ENCODE measurements at regions not wholly inside any gene's neighbourhood (a gene's known extent, or its start where the extent isn't known, plus 50 kb on each side); places are given as distances from the start of the nearest gene placed in this dataset.
A peak's percentile ranks its signal among the peaks of the same experiment; 100 is the strongest.
"Not testable (repeated sequence)": the region's sequence is repeated elsewhere in the genome, so short reads cannot be mapped to it uniquely, and the experiment has no call there.

GRCh38 chr2:64251497-64252250, 107.5 kb upstream of the PELI1 start:
- peaks cover 40% of the 10 kb centered on the region for H3K4me1 ChIP-seq (ENCODE audit: control insufficient read depth, insufficient read depth, low read length)
- peak overlapping the region; percentile 95 for H3K9ac ChIP-seq (ENCODE audit: low read length)
- peak overlapping the region; percentile 58 for H3K27ac ChIP-seq (ENCODE audit: low read depth, low read length)
- no peaks in the 10 kb centered on the region for H3K27me3 ChIP-seq (ENCODE audit: control insufficient read depth, insufficient read depth, low read length)
- peak overlapping the region; percentile 71 for H3K4me3 ChIP-seq (ENCODE audit: low read depth, low read length)
- no peaks in the 10 kb centered on the region for H3K9me3 ChIP-seq (ENCODE audit: control insufficient read depth, insufficient read depth, low read depth, low read length)
- peaks cover 12% of the 10 kb centered on the region for H3K36me3 ChIP-seq (ENCODE audit: control insufficient read depth, insufficient read depth, low read length)

GRCh38 chr2:64252251-64252978, 108.2 kb upstream of the PELI1 start:
- Histone ChIP-seq H3K36me3 (ENCODE audit: control insufficient read depth, insufficient read depth, low read length) (peaks cover 12% of the 10 kb centered on the region), H3K9ac (ENCODE audit: low read length) (peak overlapping the region; percentile 95), H3K27ac (ENCODE audit: low read depth, low read length) (peak overlapping the region; percentile 82), H3K4me3 (ENCODE audit: low read depth, low read length) (peak overlapping the region; percentile 71), H3K4me1 (ENCODE audit: control insufficient read depth, insufficient read depth, low read length) (peaks cover 32% of the 10 kb centered on the region)
- not testable (repeated sequence) for H3K27me3 ChIP-seq (ENCODE audit: control insufficient read depth, insufficient read depth, low read length); H3K9me3 ChIP-seq (ENCODE audit: control insufficient read depth, insufficient read depth, low read depth, low read length)

DNA sequence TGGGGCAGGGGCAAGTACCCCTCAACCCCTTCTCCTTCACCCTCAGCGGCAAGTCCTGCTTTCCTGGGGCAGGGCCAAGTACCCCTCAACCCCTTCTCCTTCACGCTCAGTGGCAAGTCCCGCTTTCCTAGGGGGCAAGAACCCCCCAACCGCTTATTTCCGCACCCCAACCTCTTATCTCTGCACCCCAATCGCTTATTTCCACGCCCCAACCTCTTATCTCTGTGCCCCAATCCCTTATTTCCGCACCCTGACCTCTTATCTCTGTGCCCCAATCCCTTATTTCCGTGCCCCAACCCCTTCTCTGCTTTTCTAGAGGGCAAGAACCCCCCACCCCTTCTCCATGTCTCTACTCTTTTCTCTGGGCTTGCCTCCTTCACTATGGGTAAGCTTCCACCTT, 109.2 kb upstream of the PELI1 start:
- Histone ChIP-seq H3K4me3 (ENCODE audit: low read depth, low read length) (peak overlapping the region; percentile 71), H3K27ac (ENCODE audit: low read depth, low read length) (peak overlapping the region; percentile 82), H3K9ac (ENCODE audit: low read length) (peak overlapping the region; percentile 95), H3K36me3 (ENCODE audit: control insufficient read depth, insufficient read depth, low read length) (peaks cover 23% of the 10 kb centered on the region), H3K4me1 (ENCODE audit: control insufficient read depth, insufficient read depth, low read length) (peaks cover 35% of the 10 kb centered on the region)
- not testable (repeated sequence) for H3K9me3 ChIP-seq (ENCODE audit: control insufficient read depth, insufficient read depth, low read depth, low read length); H3K27me3 ChIP-seq (ENCODE audit: control insufficient read depth, insufficient read depth, low read length)

DNA sequence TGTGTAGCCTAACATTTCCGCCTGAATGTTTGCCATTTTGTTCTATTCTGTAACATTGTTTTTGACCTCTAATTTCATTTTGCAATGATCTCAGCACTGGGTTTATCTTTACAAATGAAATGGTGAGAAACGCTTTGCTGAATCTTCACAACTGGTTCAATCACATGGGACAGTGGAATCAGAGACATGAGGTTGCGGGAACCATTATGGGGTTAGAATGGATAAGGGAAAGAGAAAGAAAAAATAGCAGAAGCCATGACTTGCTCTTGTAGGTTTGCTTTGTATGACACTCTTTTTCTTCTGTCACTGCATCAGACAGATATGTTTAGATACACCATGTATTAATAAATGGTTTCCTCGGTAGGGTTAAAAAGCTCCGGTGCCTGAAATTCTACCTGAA, 114.3 kb upstream of the PELI1 start:
- H3K9ac ChIP-seq (ENCODE audit: low read length) = peak overlapping the region; percentile 81
- H3K36me3 ChIP-seq (ENCODE audit: control insufficient read depth, insufficient read depth, low read length) = peaks cover 71% of the 10 kb centered on the region
- peak overlapping the region; percentile 95 for H3K27ac ChIP-seq (ENCODE audit: low read depth, low read length)
- no peaks in the 10 kb centered on the region for H3K9me3 ChIP-seq (ENCODE audit: control insufficient read depth, insufficient read depth, low read depth, low read length)
- H3K4me3 ChIP-seq (ENCODE audit: low read depth, low read length) = peak overlapping the region; percentile 48
- H3K4me1 ChIP-seq (ENCODE audit: control insufficient read depth, insufficient read depth, low read length) = peaks cover 46% of the 10 kb centered on the region
- H3K27me3 ChIP-seq (ENCODE audit: control insufficient read depth, insufficient read depth, low read length) = no peaks in the 10 kb centered on the region

GRCh38 chr2:64259312-64259711, 115.1 kb upstream of the PELI1 start:
- Histone ChIP-seq H3K9me3 (ENCODE audit: control insufficient read depth, insufficient read depth, low read depth, low read length) (no peaks in the 10 kb centered on the region), H3K36me3 (ENCODE audit: control insufficient read depth, insufficient read depth, low read length) (peaks cover 78% of the 10 kb centered on the region), H3K4me1 (ENCODE audit: control insufficient read depth, insufficient read depth, low read length) (peaks cover 53% of the 10 kb centered on the region), H3K27me3 (ENCODE audit: control insufficient read depth, insufficient read depth, low read length) (no peaks in the 10 kb centered on the region), H3K4me3 (ENCODE audit: low read depth, low read length) (no peak overlapping the region), H3K27ac (ENCODE audit: low read depth, low read length) (peak overlapping the region; percentile 95), H3K9ac (ENCODE audit: low read length) (no peak overlapping the region)

DNA sequence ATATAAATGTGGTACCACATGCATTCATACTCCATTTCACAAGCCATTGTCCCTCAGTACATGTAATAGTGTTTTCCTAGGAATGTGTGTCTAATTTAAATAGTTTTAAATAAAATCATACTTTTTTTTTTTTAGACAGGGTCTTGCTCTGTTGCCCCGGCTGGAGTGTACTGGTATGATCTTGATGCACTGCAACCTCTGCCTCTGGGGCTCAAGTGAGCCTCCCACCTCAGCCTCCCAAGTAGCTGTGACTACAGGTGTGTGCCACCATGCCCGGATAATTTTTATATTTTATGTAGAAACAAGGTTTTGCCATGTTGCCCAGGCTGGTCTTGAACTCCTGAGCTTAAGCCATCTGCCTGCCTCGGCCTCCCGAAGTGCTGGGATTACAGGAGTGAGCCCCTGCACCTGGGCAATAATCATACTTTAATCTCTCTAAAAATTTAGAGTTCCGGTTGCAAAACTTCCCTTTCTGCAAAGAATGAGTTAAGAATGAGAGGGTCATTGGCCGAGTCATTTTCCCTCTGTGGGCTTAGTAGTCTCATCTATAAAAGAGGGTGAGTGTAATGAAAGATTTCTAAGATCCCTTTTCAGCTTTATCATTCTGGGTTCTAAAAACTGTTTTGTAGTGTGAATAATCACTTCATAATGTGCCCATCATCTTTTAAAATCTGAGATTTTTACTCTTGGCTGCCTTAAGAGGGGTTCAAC, 116.0 kb upstream of the PELI1 start:
- Histone ChIP-seq H3K36me3 (ENCODE audit: control insufficient read depth, insufficient read depth, low read length) (peaks cover 87% of the 10 kb centered on the region), H3K9me3 (ENCODE audit: control insufficient read depth, insufficient read depth, low read depth, low read length) (no peaks in the 10 kb centered on the region), H3K4me1 (ENCODE audit: control insufficient read depth, insufficient read depth, low read length) (peaks cover 61% of the 10 kb centered on the region), H3K27me3 (ENCODE audit: control insufficient read depth, insufficient read depth, low read length) (no peaks in the 10 kb centered on the region), H3K27ac (ENCODE audit: low read depth, low read length) (no peak overlapping the region), H3K4me3 (ENCODE audit: low read depth, low read length) (no peak overlapping the region), H3K9ac (ENCODE audit: low read length) (no peak overlapping the region)

GRCh38 chr2:64260817-64261216, 116.6 kb upstream of the PELI1 start:
- Histone ChIP-seq H3K36me3 (ENCODE audit: control insufficient read depth, insufficient read depth, low read length) (peaks cover 89% of the 10 kb centered on the region), H3K4me3 (ENCODE audit: low read depth, low read length) (no peak overlapping the region), H3K9ac (ENCODE audit: low read length) (no peak overlapping the region), H3K4me1 (ENCODE audit: control insufficient read depth, insufficient read depth, low read length) (peaks cover 66% of the 10 kb centered on the region), H3K9me3 (ENCODE audit: control insufficient read depth, insufficient read depth, low read depth, low read length) (no peaks in the 10 kb centered on the region), H3K27me3 (ENCODE audit: control insufficient read depth, insufficient read depth, low read length) (no peaks in the 10 kb centered on the region), H3K27ac (ENCODE audit: low read depth, low read length) (no peak overlapping the region)

- Histone ChIP-seq H3K27ac (ENCODE audit: low read depth, low read length) (no peak overlapping the region), H3K4me1 (ENCODE audit: control insufficient read depth, insufficient read depth, low read length) (peaks cover 75% of the 10 kb centered on the region), H3K4me3 (ENCODE audit: low read depth, low read length) (no peak overlapping the region), H3K9ac (ENCODE audit: low read length) (no peak overlapping the region), H3K27me3 (ENCODE audit: control insufficient read depth, insufficient read depth, low read length) (no peaks in the 10 kb centered on the region), H3K36me3 (ENCODE audit: control insufficient read depth, insufficient read depth, low read length) (peaks cover 88% of the 10 kb centered on the region), H3K9me3 (ENCODE audit: control insufficient read depth, insufficient read depth, low read depth, low read length) (no peaks in the 10 kb centered on the region)
Measured at GRCh38 chr2:64262071-64262470, 117.9 kb upstream of the PELI1 start.

DNA sequence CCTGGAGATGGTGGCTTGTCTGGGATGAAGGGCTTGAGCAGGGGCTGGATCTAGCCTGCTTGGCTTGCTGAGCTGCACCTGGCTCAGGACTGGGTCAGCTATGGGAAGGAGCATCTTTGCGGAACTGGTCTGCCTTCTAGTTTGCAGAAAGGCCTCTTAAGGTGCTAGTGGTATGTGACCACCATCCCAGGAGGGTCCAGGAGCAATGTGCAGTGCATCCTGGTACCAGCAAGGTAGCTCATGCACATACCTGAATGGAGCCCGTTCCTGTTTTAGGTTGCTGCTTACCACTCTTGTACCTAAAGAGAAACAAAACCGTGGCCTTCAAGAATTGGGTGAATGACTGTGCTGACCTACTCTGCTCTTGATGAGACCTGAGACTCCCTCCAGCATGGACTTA, 118.6 kb upstream of the PELI1 start:
- Histone ChIP-seq H3K4me3 (ENCODE audit: low read depth, low read length) (no peak overlapping the region), H3K36me3 (ENCODE audit: control insufficient read depth, insufficient read depth, low read length) (peaks cover 83% of the 10 kb centered on the region), H3K4me1 (ENCODE audit: control insufficient read depth, insufficient read depth, low read length) (peaks cover 80% of the 10 kb centered on the region)

DNA sequence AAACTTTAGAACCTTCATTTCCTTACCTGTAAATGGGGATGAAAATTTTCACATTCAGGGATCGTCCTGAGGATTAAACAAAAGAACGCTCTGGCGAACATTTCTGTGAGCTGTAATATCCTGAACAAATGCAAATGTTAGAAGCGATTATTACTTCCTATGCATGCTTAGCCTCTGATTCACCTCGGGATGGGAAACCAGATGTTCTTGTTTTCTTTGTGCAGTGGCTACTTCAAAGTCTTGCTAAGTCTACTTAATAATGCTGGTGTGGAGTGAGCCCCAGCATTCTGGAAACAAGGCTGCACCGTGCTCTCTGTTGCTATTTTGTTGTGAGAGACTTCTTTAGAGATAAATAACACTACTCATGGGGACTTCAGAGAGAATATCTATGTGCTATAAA, 119.1 kb upstream of the PELI1 start:
- Histone ChIP-seq H3K27ac (ENCODE audit: low read depth, low read length) (no peak overlapping the region), H3K4me1 (ENCODE audit: control insufficient read depth, insufficient read depth, low read length) (peaks cover 80% of the 10 kb centered on the region), H3K9ac (ENCODE audit: low read length) (no peak overlapping the region)

More for the DNA sequence above, 118.6 kb upstream of the PELI1 start:
- H3K27ac ChIP-seq (ENCODE audit: low read depth, low read length) = no peak overlapping the region
- no peak overlapping the region for H3K9ac ChIP-seq (ENCODE audit: low read length)
- H3K9me3 ChIP-seq (ENCODE audit: control insufficient read depth, insufficient read depth, low read depth, low read length) = no peaks in the 10 kb centered on the region
- no peaks in the 10 kb centered on the region for H3K27me3 ChIP-seq (ENCODE audit: control insufficient read depth, insufficient read depth, low read length)

GRCh38 chr2:64267699-64268098, 123.5 kb upstream of the PELI1 start:
- Histone ChIP-seq H3K27ac (ENCODE audit: low read depth, low read length) (peak overlapping the region; percentile 66), H3K4me3 (ENCODE audit: low read depth, low read length) (no peak overlapping the region), H3K9me3 (ENCODE audit: control insufficient read depth, insufficient read depth, low read depth, low read length) (no peaks in the 10 kb centered on the region), H3K36me3 (ENCODE audit: control insufficient read depth, insufficient read depth, low read length) (peaks cover 40% of the 10 kb centered on the region), H3K4me1 (ENCODE audit: control insufficient read depth, insufficient read depth, low read length) (peaks cover 74% of the 10 kb centered on the region), H3K9ac (ENCODE audit: low read length) (peak overlapping the region; percentile 32), H3K27me3 (ENCODE audit: control insufficient read depth, insufficient read depth, low read length) (no peaks in the 10 kb centered on the region)

More for the DNA sequence above, 119.1 kb upstream of the PELI1 start:
- H3K27me3 ChIP-seq (ENCODE audit: control insufficient read depth, insufficient read depth, low read length) = no peaks in the 10 kb centered on the region
- H3K4me3 ChIP-seq (ENCODE audit: low read depth, low read length) = no peak overlapping the region
- H3K36me3 ChIP-seq (ENCODE audit: control insufficient read depth, insufficient read depth, low read length) = peaks cover 78% of the 10 kb centered on the region
- no peaks in the 10 kb centered on the region for H3K9me3 ChIP-seq (ENCODE audit: control insufficient read depth, insufficient read depth, low read depth, low read length)
